ENCODE measurements at regions not wholly inside any gene's neighbourhood (a gene's known extent, or its start where the extent isn't known, plus 50 kb on each side); places are given as distances from the start of the nearest gene placed in this dataset.

DNA sequence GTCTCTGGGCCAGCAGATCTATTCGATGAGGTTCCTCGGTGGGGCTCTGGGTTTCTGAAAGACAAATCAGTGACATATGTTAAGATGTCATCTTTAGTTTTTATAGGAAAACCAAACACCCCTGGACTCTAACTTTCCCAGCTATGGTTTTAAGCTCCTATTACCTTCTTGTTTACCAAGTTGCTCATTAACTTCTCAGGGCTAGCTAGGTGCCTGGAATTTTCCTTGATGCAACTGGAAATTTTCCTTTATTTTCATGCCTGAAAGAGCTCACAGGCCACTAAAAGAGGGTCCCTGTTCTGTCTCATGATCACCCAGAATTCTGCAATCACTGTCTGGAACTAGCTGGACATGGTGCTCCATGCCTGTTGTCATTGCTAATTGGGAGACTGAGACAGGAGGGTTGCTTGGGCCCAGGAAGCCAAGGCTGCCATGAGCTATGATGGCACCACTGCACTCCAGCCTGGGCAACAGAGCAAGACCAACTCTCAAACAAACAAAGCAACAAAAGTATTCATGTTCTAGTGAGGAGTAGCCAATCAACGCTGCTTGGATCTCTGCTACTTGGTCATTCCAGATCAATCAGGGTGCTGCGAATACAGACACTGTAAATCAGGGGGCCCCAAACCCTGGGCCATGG is 1173.5 kb upstream of the AUTS2 start:
- DNase-seq (ENCODE audit: low read depth in 2 of 2), result no peak

- DNase-seq (ENCODE audit: low read depth in 2 of 2), result no peak
These were observed 1172.9 kb upstream of the AUTS2 start for GRCh38 chr7:68425377-68425776.

GRCh38 chr7:68429411-68430117 is 1168.7 kb upstream of the AUTS2 start:
- DNase-seq (ENCODE audit: low read depth in 2 of 2), result no peak

DNA sequence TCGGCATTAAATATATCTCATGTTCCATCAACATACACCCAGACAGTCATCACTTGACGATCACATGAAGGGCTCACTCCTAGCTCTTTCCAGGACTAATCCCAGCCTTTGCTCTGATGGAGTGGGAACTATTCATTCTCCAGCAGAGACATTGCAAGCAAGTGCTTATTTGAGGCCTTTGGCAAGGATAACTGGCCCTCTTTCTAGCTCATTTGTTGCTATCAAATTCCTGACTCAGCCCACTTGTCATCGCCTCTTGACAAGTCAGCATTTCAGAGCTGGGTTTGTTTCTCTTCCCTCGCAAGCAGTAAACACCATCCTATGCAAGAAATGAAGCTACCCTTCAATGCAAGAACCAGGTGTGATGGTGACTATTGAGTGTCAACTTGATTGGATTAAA is 1165.7 kb upstream of the AUTS2 start:
- no peak for DNase-seq (ENCODE audit: low read depth in 2 of 2)

- no peak for DNase-seq (ENCODE audit: low read depth in 2 of 2)
These were observed 1164.7 kb upstream of the AUTS2 start for GRCh38 chr7:68433462-68434070.

DNA sequence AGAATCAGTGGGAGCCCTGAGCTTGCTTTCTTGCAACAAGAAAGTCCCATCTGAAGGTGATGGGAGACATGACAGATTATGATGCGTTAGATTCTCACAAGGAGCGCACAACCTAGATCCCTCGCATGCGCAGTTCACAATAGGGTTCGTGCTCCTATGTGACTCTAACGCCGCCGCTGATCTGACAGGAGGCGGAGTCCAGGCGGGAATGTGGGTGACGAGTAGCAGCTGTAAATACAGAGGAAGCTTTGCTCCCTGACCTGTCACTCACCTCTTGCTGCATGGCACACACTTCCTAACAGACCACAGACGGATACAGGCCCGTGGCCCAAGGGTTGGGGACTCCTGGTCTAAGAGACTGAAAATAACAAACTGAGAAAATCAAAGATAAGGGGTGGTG is 1163.4 kb upstream of the AUTS2 start:
- DNase-seq (ENCODE audit: low read depth in 2 of 2), result no peak

- DNase-seq (ENCODE audit: low read depth in 2 of 2), result no peak
These were observed 1160.3 kb upstream of the AUTS2 start for GRCh38 chr7:68438016-68438415.

GRCh38 chr7:68438811-68439210 is 1159.5 kb upstream of the AUTS2 start:
- no peak for DNase-seq (ENCODE audit: low read depth in 2 of 2)

DNA sequence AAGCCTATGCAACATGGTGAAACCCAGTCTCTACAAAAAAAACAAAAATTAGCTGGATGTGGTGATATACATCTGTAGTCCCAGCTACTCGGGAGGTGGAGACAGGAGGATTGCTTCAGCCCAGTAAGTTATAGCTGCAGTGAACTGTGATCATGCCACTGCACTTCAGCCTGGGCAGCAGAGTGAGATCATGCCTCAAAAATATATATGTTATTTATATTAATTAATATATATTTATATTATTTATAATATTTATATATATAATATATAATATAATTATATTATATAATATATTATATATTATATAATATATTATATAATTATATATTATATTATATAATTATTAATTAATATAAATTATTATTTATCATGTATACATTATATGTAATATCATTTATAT is 1158.4 kb upstream of the AUTS2 start:
- no peak for DNase-seq (ENCODE audit: low read depth in 2 of 2)

- no peak for DNase-seq (ENCODE audit: low read depth in 2 of 2)
These were observed 1157.4 kb upstream of the AUTS2 start for GRCh38 chr7:68440866-68441265.

DNA sequence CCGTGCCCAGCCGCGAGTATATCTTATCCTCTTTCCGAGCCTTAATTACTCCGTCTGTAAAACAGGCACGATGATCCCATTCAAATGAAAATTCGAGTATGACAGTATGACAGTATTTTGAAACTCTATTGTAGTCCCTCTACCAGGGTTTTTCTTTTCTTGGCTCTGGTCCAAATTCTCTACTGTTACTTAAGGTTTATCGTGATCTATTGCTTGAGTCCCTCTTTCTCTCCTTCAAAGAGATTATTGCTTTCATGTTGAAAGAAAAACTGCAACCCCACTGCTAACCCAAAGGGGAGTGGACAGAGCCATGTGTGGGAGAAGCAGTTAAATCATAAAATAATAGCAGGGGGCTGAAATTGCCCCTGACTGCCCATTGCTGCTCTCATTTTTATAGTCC is 1156.6 kb upstream of the AUTS2 start:
- DNase-seq (ENCODE audit: low read depth in 2 of 2), result no peak

DNA sequence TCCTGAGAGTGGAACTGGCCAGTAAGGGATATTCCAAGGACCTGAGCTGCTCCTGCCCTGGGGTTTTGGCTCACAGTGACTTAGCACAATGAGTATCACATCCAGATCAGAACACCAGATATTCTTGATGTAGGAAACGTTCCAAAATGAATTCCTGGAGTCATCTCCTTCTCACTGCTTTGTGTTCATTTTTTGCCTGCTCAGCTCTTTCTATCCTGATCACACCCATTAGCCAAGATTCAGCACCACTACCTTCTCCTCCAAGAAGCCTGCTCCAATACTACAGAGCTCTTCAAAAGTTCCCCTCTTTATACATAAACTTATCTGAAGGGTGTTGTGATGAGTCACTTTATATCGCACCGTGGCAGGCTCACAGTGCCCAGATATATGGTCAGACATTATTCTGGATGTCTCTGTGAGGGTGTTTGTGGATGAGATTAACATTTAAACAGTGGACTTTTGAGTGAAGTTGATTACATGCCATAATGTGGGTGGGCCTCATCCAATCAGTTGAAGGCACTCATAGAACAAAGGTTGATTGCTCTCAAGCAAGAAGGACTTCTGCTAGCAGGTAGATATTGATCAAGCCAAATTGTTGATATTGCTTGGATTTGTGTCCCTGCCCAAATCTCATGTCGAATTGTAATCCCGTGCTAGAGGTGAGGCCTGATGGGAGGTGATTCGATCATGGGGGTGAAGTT is 1155.2 kb upstream of the AUTS2 start:
- DNase-seq (ENCODE audit: low read depth in 2 of 2), result no peak

- DNase-seq (ENCODE audit: low read depth in 2 of 2), result no peak
These were observed 1154.2 kb upstream of the AUTS2 start for GRCh38 chr7:68444042-68444441.

DNA sequence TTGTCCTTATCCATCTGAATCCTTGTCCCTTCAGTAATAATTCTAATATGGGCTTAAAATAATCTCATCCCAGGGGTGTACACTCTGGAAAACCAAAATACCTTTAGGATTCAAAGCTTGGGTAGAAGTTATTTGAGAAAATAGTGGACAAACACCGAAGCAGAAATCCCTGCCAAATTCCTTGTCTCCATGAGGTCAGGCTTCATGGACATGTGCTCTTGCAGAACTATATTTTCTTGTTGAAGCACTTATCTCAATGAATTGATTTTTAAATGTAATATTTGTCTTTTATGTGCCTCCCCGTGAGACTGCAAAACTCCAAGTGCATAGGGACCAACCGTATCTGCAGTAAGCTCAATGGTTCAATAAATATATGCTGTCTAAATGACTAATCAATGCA is 1153.3 kb upstream of the AUTS2 start:
- no peak for DNase-seq (ENCODE audit: low read depth in 2 of 2)

- DNase-seq (ENCODE audit: low read depth in 2 of 2), result no peak
These were observed 1152.1 kb upstream of the AUTS2 start for GRCh38 chr7:68446183-68446582.

DNA sequence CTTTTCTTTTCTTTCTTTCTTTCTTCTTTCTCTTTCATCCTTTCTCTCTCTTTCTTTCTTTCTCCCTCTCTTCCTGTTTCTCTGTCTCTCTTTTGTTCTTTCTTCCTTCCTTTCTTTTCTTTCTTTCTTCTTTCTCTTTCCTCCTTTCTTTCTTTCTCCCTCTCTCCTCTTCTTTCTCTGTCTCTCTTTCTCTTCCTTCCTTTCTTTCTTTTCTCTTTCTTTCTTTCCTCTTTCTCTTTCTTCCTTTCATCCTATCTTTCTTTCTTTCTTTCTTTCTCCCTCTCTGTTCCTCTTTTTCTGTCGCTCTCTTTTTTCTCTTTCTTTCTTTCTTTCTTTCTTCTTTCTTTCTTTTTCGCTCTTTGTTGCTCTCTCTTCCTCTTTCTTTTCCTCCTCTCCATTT is 1149.2 kb upstream of the AUTS2 start:
- no peak for DNase-seq (ENCODE audit: low read depth in 2 of 2)

GRCh38 chr7:68449816-68450215 is 1148.5 kb upstream of the AUTS2 start:
- DNase-seq (ENCODE audit: low read depth in 2 of 2), result no peak

DNA sequence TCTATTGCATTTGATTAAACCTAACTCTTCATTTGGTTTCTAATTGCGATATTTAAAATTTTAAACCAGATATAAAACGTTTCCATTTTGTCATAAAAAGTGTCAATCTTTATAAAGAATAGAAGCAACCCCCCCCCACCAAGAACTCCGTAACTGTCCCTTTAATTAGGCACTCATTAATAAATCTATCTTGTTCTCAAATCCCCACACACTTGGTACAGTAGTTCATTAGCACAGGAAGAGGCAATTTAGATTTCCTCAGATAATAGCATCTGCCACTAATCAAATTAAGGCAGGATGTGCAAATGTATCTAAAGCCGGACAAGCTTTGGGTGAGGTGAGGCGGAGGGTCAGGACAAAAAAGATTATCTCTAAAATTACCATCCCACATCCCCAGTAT is 1143.3 kb upstream of the AUTS2 start:
- DNase-seq (ENCODE audit: low read depth in 2 of 2), result no peak

DNA sequence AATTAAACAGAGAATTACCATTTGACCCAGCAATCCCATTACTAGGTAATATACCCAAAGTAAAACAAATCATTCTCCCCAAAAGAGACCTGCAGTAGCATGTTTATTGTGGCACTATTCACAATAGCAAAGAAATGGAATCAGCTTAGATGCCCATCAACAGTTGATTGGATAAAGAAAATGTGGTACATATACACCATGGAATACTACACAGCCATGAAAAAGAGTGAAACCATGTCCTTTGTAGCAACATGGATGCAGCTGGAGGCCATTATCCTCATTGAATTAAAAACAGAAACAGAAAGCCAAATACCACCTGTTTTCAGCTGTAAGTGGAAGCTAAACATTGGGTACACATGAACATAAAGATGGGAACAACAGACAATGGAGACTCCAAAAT is 1141.8 kb upstream of the AUTS2 start:
- DNase-seq (ENCODE audit: low read depth in 2 of 2), result no peak

GRCh38 chr7:68457481-68457880 is 1140.8 kb upstream of the AUTS2 start:
- no peak for DNase-seq (ENCODE audit: low read depth in 2 of 2)

- DNase-seq (ENCODE audit: low read depth in 2 of 2), result no peak
These were observed 1140.0 kb upstream of the AUTS2 start for GRCh38 chr7:68458010-68458908.

GRCh38 chr7:68461430-68461829 is 1136.8 kb upstream of the AUTS2 start:
- no peak for DNase-seq (ENCODE audit: low read depth in 2 of 2)
